ENCODE measurements at regions not wholly inside any gene's neighbourhood (a gene's known extent, or its start where the extent isn't known, plus 50 kb on each side); places are given as distances from the start of the nearest gene placed in this dataset.

DNA sequence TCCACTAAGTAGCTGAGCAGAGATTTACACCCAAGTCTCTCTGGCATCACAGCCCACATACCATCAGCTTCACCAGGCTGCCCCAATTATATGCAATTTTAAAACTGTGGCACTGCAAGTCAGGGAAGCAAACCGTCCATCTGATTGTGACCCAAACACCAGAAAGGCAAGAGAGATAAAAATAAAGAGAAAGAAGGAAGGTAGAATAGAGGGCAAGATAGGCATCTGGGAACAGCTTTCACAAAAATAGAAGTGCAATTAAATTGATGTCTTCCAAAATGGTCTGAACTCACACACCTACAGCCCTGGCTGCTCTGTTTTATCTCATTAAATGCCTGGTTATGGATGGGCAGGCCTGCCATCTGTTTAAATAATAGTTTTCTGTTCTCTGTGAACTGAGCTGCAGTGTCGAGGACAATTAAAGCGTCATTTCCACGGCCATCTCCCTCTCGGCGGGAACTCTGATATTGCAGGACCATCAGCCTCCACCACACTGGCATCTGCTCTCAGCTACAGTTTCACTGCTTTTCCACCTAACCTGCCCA lies 509.1 kb downstream of the INHBA start:
- Histone ChIP-seq H2AK5ac (ENCODE audit: low read depth, low read length) (no peak overlapping the region), H2AFZ (ENCODE audit: low read length) (no peak overlapping the region), H3K79me1 (ENCODE audit: low read depth, low read length) (no peaks in the 10 kb centered on the region), H3K4me3 (ENCODE audit: extremely low read depth in 1 of 4, insufficient read depth in 2 of 4, low read depth in 3 of 4, low read length in 4 of 4) (no peak overlapping the region), H3K27me3 (replicated peaks in 1 of 4; ENCODE audit: control insufficient read depth in 3 of 4, extremely low read depth in 1 of 4, insufficient read depth in 3 of 4, low read length in 3 of 4) (no peaks in the 10 kb centered on the region), H3K36me3 (ENCODE audit: control insufficient read depth in 2 of 4, insufficient read depth in 4 of 4, low read length in 3 of 4) (no peaks in the 10 kb centered on the region), H3K23ac (ENCODE audit: insufficient read length) (no peak overlapping the region), H3K27ac (ENCODE audit: low read depth, low read length) (no peak overlapping the region), H4K91ac (replicated peaks; ENCODE audit: insufficient read length, low read length) (no peak overlapping the region), H3K4me2 (ENCODE audit: insufficient read depth in 1 of 2, low read depth in 2 of 2, low read length in 2 of 2) (no peak overlapping the region), H2BK120ac (replicated peaks; ENCODE audit: low read depth, low read length) (no peak overlapping the region), H3K9ac (replicated peaks in 1 of 4; ENCODE audit: extremely low read depth in 1 of 4, low read depth in 3 of 4, low read length in 3 of 4) (no peak overlapping the region), H2BK20ac (ENCODE audit: low read length) (no peak overlapping the region), H3K4ac (replicated peaks; ENCODE audit: insufficient read length, low read depth, low read length) (no peak overlapping the region), H4K8ac (ENCODE audit: extremely low read depth, insufficient read depth, low read length) (no peak overlapping the region), H2BK12ac (ENCODE audit: low read depth, low read length) (no peak overlapping the region), H4K20me1 (replicated peaks in 1 of 2; ENCODE audit: control insufficient read depth in 1 of 2, insufficient read depth in 2 of 2, low read length in 2 of 2) (no peaks in the 10 kb centered on the region), H3K9me3 (ENCODE audit: insufficient read depth in 2 of 2, low read depth in 1 of 2, low read length in 1 of 2) (no peaks in the 10 kb centered on the region), H3K14ac (ENCODE audit: insufficient read length) (no peak overlapping the region), H2BK15ac (ENCODE audit: low read length) (no peak overlapping the region), H3K18ac (ENCODE audit: extremely low read depth, low read length) (no peak overlapping the region), H3K23me2 (ENCODE audit: low read depth, low read length) (no peaks in the 10 kb centered on the region), H4K5ac (ENCODE audit: insufficient read length, low read depth, low read length) (no peak overlapping the region), H3K56ac (replicated peaks; ENCODE audit: insufficient read length, low read depth, low read length) (no peak overlapping the region), H3K4me1 (replicated peaks in 1 of 4; ENCODE audit: control insufficient read depth in 3 of 4, insufficient read depth in 4 of 4, low read length in 3 of 4) (peaks cover 0 to 7% (median 0%) of the 10 kb centered on the region in 4 experiments; a peak in 1 of 7 replicates), H2BK5ac (ENCODE audit: low read depth, low read length) (no peak overlapping the region), H3K79me2 (ENCODE audit: control insufficient read depth in 1 of 2, insufficient read depth in 2 of 2, low read length in 2 of 2) (no peaks in the 10 kb centered on the region)
- WGBS, 2 experiments (ENCODE audit: extremely low coverage in 1 of 2, insufficient coverage in 1 of 2, insufficient read length in 1 of 2, insufficient replicate concordance in 2 of 2, low coverage in 1 of 2, low lambda C conversion rate in 2 of 2, missing lambda C conversion rate in 1 of 2): 88% methylated on average over 6 of the region's 6 CpGs; no CpG with 5 or more reads in 1 of the 2 experiments
- CTCF ChIA-PET (ENCODE audit: partially characterized antibody): interaction anchor here (1.1 to 1.3 kb wide), 2 partner anchors 9 to 130 kb away, joined by 3 read pairs; no protein-coding TSS in a partner anchor
- DNase-seq (ENCODE audit: low read depth in 1 of 2, low spot score in 2 of 2): no peak
- POLR2A ChIA-PET (ENCODE audit: partially characterized antibody): interaction anchor here (0.6 kb wide), 1 partner anchor 17 kb away, joined by 3 read pairs; no protein-coding TSS in a partner anchor
- FAIRE-seq: no peak
- no peak for TF ChIP-seq POLR2AphosphoS5 (IDR thresholded peaks at IDR 0.05; ENCODE audit: low read depth, low read length)
- TF ChIP-seq RNF2 (IDR thresholded peaks at IDR 0.05; ENCODE audit: borderline replicate concordance, low read depth, low read length, missing control alignments, poor library complexity, severe bottlenecking): no peak
- TF ChIP-seq POU5F1 (IDR thresholded peaks at IDR 0.05; ENCODE audit: low read depth, low read length): no peak
- TF ChIP-seq KDM1A (IDR thresholded peaks at IDR 0.05; ENCODE audit: borderline replicate concordance, low read length): no peak
- no peak for TF ChIP-seq GABPA (IDR thresholded peaks at IDR 0.05; ENCODE audit: borderline replicate concordance, insufficient read depth, low read length)
- no peak for TF ChIP-seq RXRA (IDR thresholded peaks at IDR 0.05; ENCODE audit: insufficient read depth, low read depth, low read length)
- TF ChIP-seq, protein P1, sequence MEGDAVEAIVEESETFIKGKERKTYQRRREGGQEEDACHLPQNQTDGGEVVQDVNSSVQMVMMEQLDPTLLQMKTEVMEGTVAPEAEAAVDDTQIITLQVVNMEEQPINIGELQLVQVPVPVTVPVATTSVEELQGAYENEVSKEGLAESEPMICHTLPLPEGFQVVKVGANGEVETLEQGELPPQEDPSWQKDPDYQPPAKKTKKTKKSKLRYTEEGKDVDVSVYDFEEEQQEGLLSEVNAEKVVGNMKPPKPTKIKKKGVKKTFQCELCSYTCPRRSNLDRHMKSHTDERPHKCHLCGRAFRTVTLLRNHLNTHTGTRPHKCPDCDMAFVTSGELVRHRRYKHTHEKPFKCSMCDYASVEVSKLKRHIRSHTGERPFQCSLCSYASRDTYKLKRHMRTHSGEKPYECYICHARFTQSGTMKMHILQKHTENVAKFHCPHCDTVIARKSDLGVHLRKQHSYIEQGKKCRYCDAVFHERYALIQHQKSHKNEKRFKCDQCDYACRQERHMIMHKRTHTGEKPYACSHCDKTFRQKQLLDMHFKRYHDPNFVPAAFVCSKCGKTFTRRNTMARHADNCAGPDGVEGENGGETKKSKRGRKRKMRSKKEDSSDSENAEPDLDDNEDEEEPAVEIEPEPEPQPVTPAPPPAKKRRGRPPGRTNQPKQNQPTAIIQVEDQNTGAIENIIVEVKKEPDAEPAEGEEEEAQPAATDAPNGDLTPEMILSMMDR (IDR thresholded peaks at IDR 0.05; ENCODE audit: control extremely low read depth in 1 of 3, insufficient read depth in 1 of 3, low read depth in 1 of 3, low read length in 3 of 3): no peak
- no peak for TF ChIP-seq RBBP5 (IDR thresholded peaks at IDR 0.05; ENCODE audit: borderline replicate concordance, low read depth, low read length)
- TF ChIP-seq CHD1 (IDR thresholded peaks at IDR 0.05; ENCODE audit: low read depth, low read length): no peak
- TF ChIP-seq KDM5A (IDR thresholded peaks at IDR 0.05; ENCODE audit: low read length): no peak
- TF ChIP-seq POLR2A (IDR thresholded peaks at IDR 0.05; ENCODE audit: control extremely low read depth in 1 of 2, low read depth in 2 of 2, low read length in 2 of 2): no peak
- TF ChIP-seq BRCA1 (IDR thresholded peaks at IDR 0.05; ENCODE audit: low read depth, low read length): no peak
